ENCODE measurements at regions not wholly inside any gene's neighbourhood (a gene's known extent, or its start where the extent isn't known, plus 50 kb on each side); places are given as distances from the start of the nearest gene placed in this dataset.

DNA sequence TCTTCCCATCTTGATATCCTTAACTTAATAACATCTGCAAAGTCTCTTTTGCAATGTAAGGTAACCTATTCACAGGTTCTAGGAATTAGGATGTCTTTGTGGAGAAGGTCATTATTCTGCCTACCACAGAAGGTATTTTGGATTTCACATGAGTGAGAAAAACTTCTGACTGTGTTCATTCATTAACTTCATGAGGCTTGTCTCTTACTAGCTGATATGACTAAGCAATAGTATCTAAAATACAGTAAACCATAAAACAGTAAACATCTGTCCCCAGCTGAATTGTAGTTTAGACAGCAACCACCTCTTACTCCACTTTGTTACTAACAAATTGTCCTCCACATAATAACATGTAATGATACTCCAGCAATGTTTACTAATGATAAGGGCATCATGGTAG lies 198.1 kb downstream of the SEC23A start:
- no peak for DNase-seq (ENCODE audit: low read depth in 2 of 3, low spot score in 1 of 3)

GRCh38 chr14:38901791-38902190 lies 201.2 kb downstream of the SEC23A start:
- no peak for DNase-seq (ENCODE audit: low read depth in 2 of 3, low spot score in 1 of 3)

- no peak for DNase-seq (ENCODE audit: low read depth in 2 of 3, low spot score in 1 of 3)
These were observed 202.1 kb downstream of the SEC23A start for GRCh38 chr14:38900887-38901286.

- no peak for DNase-seq (ENCODE audit: low read depth in 2 of 3, low spot score in 1 of 3)
These were observed 215.3 kb downstream of the SEC23A start for GRCh38 chr14:38887696-38888095.

DNA sequence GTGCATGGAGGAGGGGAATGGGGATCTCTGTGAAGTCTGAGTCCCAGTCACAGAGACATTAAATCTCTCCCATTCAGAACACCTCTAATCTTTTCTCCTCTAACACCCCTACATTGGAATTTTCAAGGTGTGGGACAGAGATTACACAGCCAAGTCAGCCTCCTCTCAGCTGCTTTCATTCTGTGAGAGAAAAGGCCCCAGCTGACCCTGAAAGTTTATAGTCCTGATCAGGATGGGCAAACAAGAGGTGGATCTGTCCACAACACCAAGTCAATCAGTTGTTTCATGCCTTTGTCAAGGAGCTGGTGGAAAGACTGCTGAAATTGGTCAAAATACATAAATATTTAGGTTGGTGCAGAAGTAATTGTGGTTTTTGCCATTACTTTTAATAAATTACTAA lies 218.9 kb downstream of the SEC23A start:
- no peak for DNase-seq (ENCODE audit: low read depth in 2 of 3, low spot score in 1 of 3)

DNA sequence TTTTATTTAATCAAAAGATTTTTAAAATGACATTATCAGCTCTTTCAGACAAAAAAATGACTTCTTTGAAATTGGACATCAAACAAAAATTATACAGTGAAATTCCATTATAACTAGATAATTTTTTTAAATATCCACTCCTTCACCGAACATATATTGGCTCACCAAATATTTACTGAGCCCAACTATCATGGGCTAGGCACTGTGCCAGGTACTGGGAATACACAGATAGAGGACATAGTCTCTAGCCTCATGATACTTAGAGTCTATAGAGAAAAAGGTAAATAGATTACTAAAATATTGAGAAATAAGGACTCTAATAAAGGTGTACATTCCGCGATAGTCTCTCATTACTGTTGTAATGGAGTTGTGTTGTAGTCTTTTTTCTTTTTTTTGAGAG lies 219.9 kb downstream of the SEC23A start:
- DNase-seq (ENCODE audit: low read depth in 2 of 3, low spot score in 1 of 3) = no peak

GRCh38 chr14:38882533-38882932 lies 220.5 kb downstream of the SEC23A start:
- no peak for DNase-seq (ENCODE audit: low read depth in 2 of 3, low spot score in 1 of 3)

- DNase-seq (ENCODE audit: low read depth in 2 of 3, low spot score in 1 of 3) = no peak
These were observed 222.2 kb downstream of the SEC23A start for GRCh38 chr14:38880643-38881524.

DNA sequence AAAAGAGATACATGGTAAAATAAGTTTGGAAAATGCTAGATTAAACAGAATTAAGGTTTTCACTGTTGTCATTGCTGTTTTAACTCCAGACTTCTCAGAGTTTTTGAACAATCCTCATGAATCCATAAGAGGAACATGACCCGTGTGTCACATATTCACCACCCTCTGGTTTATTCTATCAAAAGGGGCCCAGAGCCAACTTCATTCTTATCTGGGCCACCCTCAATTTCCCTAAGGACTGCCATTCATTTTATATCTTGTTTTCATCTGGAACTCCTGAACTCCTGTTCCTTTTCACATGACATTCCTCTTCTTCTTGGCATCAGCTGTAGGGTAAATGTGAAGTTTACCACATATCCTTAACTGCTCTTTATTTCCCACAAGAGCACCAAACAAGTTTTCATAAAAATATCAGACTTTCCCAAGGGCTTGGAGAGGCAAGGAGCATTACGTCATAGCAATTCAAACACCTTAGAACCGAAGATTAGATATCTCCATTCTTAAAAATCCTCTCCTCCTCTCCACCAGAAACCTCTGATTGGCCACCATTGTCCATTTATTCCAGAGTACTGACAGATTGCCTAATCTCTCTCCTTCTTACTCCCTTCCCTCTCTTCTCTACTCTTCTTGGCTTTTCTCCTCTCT lies 225.2 kb downstream of the SEC23A start:
- DNase-seq (ENCODE audit: low read depth in 2 of 3, low spot score in 1 of 3) = no peak

GRCh38 chr14:38874721-38875120 lies 228.3 kb downstream of the SEC23A start:
- DNase-seq (ENCODE audit: low read depth in 2 of 3, low spot score in 1 of 3) = no peak

DNA sequence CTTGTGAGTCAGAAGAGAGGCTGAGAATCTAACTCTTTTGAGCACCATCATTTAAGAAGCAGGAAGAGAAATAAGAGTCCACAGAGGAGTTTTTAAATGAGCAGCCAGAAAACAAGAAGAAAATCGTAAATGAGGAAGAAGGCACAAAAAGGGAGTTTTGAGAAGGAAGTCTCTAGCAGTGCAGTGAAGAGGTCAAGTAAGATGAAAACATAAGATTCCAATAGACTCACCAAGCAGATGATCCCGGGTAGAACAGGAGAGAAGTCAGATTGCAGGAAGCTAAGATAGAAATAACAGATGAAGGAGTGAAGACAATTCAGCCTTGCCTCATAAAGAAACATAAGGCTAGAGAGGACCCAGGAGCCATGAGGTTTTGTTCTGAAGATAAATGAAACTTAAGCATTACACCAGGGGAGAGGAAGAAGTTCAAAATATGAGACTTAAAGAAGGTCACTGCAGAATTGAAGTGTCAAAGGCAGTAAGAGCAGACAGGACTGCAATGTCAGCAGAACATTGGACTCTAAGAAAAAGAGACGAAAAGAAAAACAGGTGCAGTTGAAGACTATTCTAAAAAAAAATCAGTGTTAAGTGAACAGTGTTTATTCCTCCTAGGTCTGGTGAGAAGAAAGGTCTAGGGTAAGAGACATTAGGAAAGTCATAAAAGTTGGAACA lies 229.0 kb downstream of the SEC23A start:
- DNase-seq (ENCODE audit: low read depth in 2 of 3, low spot score in 1 of 3) = no peak

DNA sequence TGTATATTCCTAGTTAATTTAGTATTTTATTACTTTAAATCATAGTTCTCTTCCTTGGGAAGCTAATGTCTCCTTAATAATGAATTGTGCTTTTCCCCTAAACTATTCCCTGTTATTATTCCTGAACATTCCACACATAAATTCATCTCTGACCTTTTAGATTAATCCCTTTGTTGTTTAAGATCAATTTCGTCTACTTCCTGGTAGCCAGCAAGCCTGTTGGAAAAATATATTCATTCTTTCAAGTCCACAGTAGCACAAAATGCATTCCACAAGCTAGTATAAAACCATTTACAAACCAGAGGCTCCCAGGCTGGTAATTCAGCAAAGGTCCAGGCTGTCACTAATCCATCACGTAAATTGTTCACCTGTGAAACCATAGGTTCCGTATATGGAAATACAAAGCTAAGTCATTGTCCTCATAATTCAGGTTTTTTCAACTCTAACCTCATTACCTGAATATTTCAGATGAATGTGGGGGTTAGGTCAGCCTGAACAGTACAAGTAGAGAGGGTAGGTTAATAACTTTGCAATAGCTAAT lies 232.7 kb downstream of the SEC23A start:
- DNase-seq (ENCODE audit: low read depth in 2 of 3, low spot score in 1 of 3) = no peak

- DNase-seq (ENCODE audit: low read depth in 2 of 3, low spot score in 1 of 3) = no peak
These were observed 234.4 kb downstream of the SEC23A start for GRCh38 chr14:38868399-38869290.

DNA sequence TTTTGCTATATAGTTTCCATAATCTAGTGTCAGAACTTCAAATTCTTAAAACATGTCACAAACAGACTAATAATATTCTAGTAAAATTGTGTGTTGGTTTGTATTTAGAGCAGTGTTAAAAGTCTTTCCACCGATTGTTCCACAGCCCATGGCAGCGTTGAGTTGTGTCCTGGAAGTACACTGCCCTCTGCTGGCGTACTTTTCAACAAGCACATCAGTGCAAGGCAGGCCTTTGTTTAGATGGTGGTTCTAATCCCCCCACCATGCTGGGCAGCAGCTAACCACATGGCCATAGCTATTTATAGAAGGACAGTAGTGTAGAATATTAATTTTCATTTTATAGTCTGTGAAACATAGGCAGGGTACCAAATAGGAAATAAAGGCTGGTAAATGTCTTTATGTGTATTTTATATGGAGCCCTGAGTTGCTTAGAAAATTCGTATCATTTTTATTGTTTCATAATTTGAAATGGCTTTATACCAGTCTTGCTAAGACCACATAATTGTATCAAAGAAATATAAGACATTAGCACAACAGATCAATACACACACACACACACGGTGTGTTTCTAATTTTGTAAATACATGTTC lies 235.4 kb downstream of the SEC23A start:
- peak in 2 of 3 donors; percentile 14 to 62 for DNase-seq (ENCODE audit: low read depth in 2 of 3, low spot score in 1 of 3)

DNA sequence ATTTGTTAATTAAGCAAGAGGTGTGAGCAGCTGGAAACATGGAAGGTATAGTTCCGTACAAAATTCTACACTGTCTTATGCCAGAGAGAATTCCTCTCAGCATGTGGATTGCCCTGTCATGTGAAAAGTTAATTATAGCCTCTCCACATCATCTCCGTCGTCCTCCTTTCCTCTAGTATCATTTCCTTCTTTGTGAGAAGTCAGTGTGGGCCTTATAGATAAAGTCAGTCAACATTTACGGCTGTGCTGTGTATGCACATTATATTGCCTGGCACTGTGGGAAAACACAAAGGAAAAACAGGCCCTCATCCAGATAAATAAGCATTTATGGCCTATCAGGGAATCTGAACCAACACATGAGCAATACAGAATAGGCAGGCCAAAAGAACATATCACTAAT lies 236.6 kb downstream of the SEC23A start:
- DNase-seq (ENCODE audit: low read depth in 2 of 3, low spot score in 1 of 3) = no peak

DNA sequence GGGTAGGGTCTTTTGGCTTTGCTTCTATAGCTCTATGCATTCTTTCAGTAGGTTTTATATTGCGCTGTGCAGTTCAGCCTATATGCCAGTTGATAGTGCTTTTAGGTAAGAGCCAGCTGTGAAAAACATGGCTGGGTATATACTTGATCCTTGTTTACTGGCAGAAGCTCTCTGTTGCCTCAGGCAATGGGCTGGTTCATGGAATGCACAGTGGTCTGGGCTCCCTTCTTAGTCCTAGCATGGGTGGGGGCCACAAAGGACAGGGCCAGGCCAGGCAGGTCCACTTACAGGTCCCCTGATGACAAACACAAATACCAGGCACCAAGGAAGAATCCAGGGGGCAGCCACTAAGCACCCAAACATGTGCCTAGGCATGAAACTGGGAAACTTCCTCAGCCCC lies 240.7 kb downstream of the SEC23A start:
- no peak for DNase-seq (ENCODE audit: low read depth in 2 of 3, low spot score in 1 of 3)

- DNase-seq (ENCODE audit: low read depth in 2 of 3, low spot score in 1 of 3) = no peak
These were observed 242.5 kb downstream of the SEC23A start for GRCh38 chr14:38860530-38860929.

DNA sequence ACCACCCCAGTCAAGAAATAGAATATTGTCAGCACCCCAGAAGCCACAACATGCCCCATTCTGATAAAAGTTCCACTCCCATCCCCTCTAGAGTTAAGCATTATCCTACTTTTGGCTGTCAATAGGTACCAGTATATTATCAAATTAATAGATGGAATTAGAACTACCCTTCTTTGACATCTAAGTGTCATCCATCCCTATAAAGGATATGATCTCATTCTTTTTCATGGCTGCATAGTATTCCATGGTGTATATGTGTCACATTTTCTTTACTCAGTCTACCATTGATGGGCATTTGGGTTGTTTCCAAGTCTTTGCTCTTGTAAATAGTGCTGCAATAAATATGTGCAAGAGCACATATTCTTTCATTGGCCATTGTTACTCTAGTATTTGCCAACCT lies 246.2 kb downstream of the SEC23A start:
- no peak for DNase-seq (ENCODE audit: low read depth in 2 of 3, low spot score in 1 of 3)

- DNase-seq (ENCODE audit: low read depth in 2 of 3, low spot score in 1 of 3) = no peak
These were observed 247.5 kb downstream of the SEC23A start for GRCh38 chr14:38855513-38855912.

DNA sequence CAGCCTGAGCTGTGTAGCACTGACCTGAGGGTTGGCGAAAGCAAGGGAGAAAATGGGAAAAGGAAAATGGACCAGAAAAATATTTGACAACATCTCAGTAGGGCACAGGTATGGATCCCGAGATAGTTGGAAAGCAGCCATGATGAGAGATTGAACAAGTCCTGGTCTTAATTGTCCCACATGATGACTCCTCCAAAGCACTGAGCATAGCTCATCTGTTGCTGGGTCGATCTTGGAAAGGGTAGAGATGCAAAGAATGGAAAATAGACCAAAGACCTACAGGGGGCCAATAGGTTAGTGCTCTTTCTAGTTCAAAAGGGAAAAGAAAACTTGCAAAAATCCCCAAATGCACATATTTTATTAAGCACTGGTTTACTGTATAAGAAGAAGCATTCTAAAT lies 251.9 kb downstream of the SEC23A start:
- no peak for DNase-seq (ENCODE audit: low read depth in 2 of 3, low spot score in 1 of 3)
